Activated B cell treated with CpG ODN at 0.5 μM for 24 hours (primary cell): ENCODE measurements at regions not wholly inside any gene's neighbourhood (a gene's known extent, or its start where the extent isn't known, plus 50 kb on each side); places are given as distances from the start of the nearest gene placed in this dataset.

ENCODE experiments used
- ATAC-seq: fragments of 200-7000 bp; cut with Tn5 transposase; one replicate; pipeline ENCODE4 v1.10.0; 2021; ENCODE audit warnings: low read depth, mild to moderate bottlenecking, moderate library complexity
- CTCF ChIA-PET: fragments of 350-600 bp; sonication (Branson Sonifier 250); formaldehyde crosslinking; loops from one replicate; lab custom pipeline; 2021; ENCODE audit warnings: antibody characterized with exemption; lab: Charles Lee
- POLR2A ChIA-PET: fragments of 350-600 bp; sonication (Branson Sonifier 250); formaldehyde crosslinking; loops from one replicate; lab custom pipeline; 2021; ENCODE audit warnings: antibody characterized with exemption; lab: Charles Lee
- DNase-seq: peaks from one replicate; pipeline ENCODE4 v3.0.0; 2022
- H3K27ac Mint-ChIP-seq: one replicate; pipeline ENCODE4 v1.8.0; 2020; ENCODE audit warnings: mixed read lengths
- H3K27me3 Mint-ChIP-seq: one replicate; pipeline ENCODE4 v1.8.0; 2021; ENCODE audit warnings: mixed read lengths
- H3K36me3 Mint-ChIP-seq: one replicate; pipeline ENCODE4 v1.8.0; 2021; ENCODE audit warnings: low read depth, mixed read lengths
- H3K4me1 Mint-ChIP-seq: one replicate; pipeline ENCODE4 v1.8.0; 2021; ENCODE audit warnings: mixed read lengths
- H3K4me3 Mint-ChIP-seq: one replicate; pipeline ENCODE4 v1.8.0; 2020; ENCODE audit warnings: mild to moderate bottlenecking, mixed read lengths
- H3K9me3 Mint-ChIP-seq: one replicate; pipeline ENCODE4 v1.8.0; 2020; ENCODE audit warnings: mixed read lengths
- CTCF ChIP-seq: fragments of 200-600 bp; IDR thresholded peaks from one replicate; pipeline ENCODE4 v1.8.0; 2022; ENCODE audit warnings: antibody characterized with exemption, mild to moderate bottlenecking
- intact Hi-C: fragments of 100-400 bp; cut with micrococcal nuclease; formaldehyde crosslinking; loops from one replicate; pipeline ENCODE4 v1.15.1; 2024

- peaks cover 10% of the 10 kb centered on the region for H3K9me3 Mint-ChIP-seq
- intact Hi-C loops, result no loop called here
- ATAC-seq (no peak), DNase-seq (no peak)
- ChIA-PET CTCF (no interaction called here), POLR2A (no interaction called here)
- no peak overlapping the region for H3K27ac Mint-ChIP-seq
- no peak for TF ChIP-seq CTCF
- H3K36me3 Mint-ChIP-seq, result no peaks in the 10 kb centered on the region
- H3K4me3 Mint-ChIP-seq, result no peak overlapping the region
- H3K27me3 Mint-ChIP-seq, result no peaks in the 10 kb centered on the region
- no peaks in the 10 kb centered on the region for H3K4me1 Mint-ChIP-seq
These were observed 841.5 kb downstream of the SLC16A7 start for GRCh38 chr12:60437297-60437696.

DNA sequence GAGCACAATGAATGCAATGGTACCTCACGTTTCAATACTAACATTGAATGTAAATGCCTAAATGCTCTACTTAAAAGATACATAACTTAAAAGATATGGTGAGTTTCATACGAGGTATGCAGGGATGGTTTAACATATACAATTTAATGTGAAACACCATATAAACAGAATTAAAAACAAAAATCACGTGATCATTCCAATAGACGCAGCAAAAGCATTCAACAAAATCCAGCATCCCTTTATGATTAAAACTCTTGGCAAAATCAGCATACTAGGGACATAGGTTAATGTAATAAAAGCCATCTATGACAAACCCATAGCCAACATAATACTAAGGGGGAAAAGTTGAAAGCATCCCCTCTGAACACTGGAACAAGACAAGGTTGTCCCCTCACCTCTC lies 845.7 kb downstream of the SLC16A7 start:
- intact Hi-C loops, result no loop called here

GRCh38 chr12:60451457-60451856 lies 855.6 kb downstream of the SLC16A7 start:
- no peaks in the 10 kb centered on the region for H3K4me1 Mint-ChIP-seq
- no peaks in the 10 kb centered on the region for H3K36me3 Mint-ChIP-seq
- TF ChIP-seq CTCF, result no peak
- ATAC-seq (no peak), DNase-seq (no peak)
- no peak overlapping the region for H3K27ac Mint-ChIP-seq
- intact Hi-C loops, result no loop called here
- H3K9me3 Mint-ChIP-seq, result peaks cover 5% of the 10 kb centered on the region
- CTCF ChIA-PET, result no interaction called here
- POLR2A ChIA-PET, result no interaction called here
- no peak overlapping the region for H3K4me3 Mint-ChIP-seq
- no peaks in the 10 kb centered on the region for H3K27me3 Mint-ChIP-seq

More for the DNA sequence above, 845.7 kb downstream of the SLC16A7 start:
- H3K4me3 Mint-ChIP-seq, result no peak overlapping the region
- H3K36me3 Mint-ChIP-seq, result no peaks in the 10 kb centered on the region
- CTCF ChIA-PET, result no interaction called here
- POLR2A ChIA-PET, result no interaction called here
- no peaks in the 10 kb centered on the region for H3K27me3 Mint-ChIP-seq
- H3K4me1 Mint-ChIP-seq, result no peaks in the 10 kb centered on the region
- no peak for DNase-seq
- no peak for ATAC-seq
- no peak overlapping the region for H3K27ac Mint-ChIP-seq
- H3K9me3 Mint-ChIP-seq, result peaks cover 29% of the 10 kb centered on the region
- no peak for TF ChIP-seq CTCF

DNA sequence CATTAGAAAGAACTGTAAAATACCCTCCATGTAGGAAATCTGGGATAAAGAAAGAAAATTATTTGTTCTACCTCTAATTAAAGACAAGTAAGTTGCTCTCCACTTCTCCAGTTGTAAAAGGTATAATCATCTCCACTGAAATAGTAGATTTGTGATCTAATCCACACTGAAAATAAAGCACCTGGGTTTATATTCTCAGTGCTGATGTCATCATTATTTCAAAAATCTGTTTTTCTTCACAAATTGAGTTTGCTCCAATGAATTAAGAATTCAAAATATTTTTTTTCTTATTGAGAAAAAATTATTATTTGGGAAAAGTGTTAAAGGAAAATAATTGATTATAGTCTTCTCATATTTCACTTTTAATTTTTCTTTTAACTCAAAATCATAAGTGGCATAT lies 869.2 kb downstream of the SLC16A7 start:
- ATAC-seq (no peak), DNase-seq (no peak)
- no peaks in the 10 kb centered on the region for H3K27me3 Mint-ChIP-seq
- no peaks in the 10 kb centered on the region for H3K9me3 Mint-ChIP-seq
- ChIA-PET POLR2A (no interaction called here), CTCF (no interaction called here)
- intact Hi-C loops, result no loop called here
- H3K4me3 Mint-ChIP-seq, result no peak overlapping the region
- no peaks in the 10 kb centered on the region for H3K4me1 Mint-ChIP-seq
- H3K27ac Mint-ChIP-seq, result no peak overlapping the region
- H3K36me3 Mint-ChIP-seq, result no peaks in the 10 kb centered on the region
- TF ChIP-seq CTCF, result no peak

DNA sequence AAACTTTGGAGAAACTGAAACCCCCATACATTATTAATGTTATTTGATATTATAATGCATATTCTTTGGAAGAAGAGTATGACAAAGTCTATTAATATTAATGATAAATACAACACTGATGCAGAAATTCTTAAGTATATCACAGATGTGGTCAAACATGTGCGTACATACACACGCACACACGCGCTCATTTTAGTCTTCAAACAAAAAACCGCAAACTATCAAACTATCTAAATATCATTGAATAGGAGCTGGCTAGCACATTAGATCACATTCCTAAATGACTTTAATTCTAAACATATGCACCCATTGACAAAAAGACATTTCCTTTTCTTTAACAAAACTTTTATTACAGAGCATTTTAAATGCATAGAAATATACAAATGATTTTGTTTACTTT lies 872.7 kb downstream of the SLC16A7 start:
- Mint-ChIP-seq H3K27me3 (no peaks in the 10 kb centered on the region), H3K4me3 (no peak overlapping the region), H3K27ac (no peak overlapping the region), H3K36me3 (no peaks in the 10 kb centered on the region), H3K4me1 (no peaks in the 10 kb centered on the region), H3K9me3 (peaks cover 2% of the 10 kb centered on the region)
- ChIA-PET CTCF (no interaction called here), POLR2A (no interaction called here)
- DNase-seq (no peak), ATAC-seq (no peak)
- intact Hi-C loops, result no loop called here
- no peak for TF ChIP-seq CTCF
